ENCODE measurements at regions not wholly inside any gene's neighbourhood (a gene's known extent, or its start where the extent isn't known, plus 50 kb on each side); places are given as distances from the start of the nearest gene placed in this dataset.
"Not testable (repeated sequence)": the region's sequence is repeated elsewhere in the genome, so short reads cannot be mapped to it uniquely, and the experiment has no call there.

DNA sequence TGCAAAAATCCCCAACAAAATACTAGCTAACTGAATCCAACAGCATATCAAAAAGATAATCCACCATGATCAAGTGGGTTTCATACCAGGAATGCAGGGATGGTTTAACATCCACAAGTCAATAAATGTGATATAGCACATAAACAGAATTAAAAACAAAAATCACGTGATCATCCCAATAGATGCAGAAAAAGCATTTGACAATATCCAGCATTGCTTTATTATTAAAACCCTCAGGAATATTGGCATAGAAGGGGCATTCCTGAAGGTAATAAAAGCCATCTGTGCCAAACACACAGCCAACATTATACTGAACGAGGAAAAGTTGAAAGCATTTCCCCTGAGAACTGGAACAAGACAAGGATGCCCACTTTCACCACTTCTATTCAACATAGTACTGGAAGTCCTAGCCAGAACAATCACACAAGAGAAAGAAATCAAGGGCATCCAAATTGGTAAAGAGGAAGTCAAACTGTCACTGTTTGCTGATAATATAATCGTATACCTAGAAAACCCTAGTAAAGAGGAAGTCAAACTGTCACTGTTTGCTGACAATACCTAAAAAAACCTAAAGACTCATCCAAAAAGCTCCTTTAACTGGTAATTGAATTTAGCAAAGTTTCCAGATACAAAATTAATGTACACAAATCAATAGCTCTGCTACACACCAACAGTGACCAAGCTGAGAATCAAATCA is 109.8 kb downstream of the RNASET2 start:
- DNase-seq (ENCODE audit: low read depth in 4 of 4, low spot score in 3 of 4) = not testable (repeated sequence)

DNA sequence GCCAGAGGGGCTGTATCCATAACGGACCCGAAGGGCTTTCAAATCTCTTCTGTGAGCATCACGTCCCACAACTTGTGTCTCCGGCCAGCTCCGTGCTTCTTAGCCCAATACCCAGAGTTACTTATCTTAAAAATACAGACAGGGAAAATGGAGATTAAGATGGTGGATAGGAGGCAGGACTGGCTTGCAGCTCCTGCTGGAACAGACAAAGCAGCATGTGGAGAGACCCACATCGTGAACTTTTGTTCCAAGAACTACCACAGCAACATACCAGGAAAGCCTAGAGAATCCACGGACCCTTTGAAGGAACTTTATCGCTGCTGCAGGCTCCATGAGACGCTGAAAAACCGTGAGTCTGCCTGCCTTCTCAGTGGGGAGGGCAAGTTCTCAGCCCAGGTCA is 113.7 kb downstream of the RNASET2 start:
- DNase-seq (ENCODE audit: low read depth in 4 of 4, low spot score in 3 of 4) = no peak

DNA sequence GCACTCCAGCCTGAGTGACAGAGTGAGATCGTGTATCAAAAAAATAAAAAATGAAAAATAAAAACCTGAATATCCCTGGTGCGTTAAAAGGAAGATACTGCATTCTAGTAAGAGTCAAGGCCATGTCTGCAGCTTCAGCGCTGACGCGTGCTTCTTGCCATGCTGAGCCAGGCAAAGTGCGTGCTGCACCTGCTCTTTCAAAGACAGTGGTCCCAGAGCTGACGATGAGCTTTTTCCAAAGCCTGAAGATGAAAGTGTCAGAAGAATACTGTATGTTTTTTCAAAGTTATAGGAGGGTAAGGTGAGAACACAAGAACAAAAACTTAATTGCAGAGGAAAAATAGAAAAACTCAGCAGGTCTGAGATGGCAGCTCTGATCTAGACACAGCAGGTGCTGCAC is 115.1 kb downstream of the RNASET2 start:
- no peak for DNase-seq (ENCODE audit: low read depth in 4 of 4, low spot score in 3 of 4)

DNA sequence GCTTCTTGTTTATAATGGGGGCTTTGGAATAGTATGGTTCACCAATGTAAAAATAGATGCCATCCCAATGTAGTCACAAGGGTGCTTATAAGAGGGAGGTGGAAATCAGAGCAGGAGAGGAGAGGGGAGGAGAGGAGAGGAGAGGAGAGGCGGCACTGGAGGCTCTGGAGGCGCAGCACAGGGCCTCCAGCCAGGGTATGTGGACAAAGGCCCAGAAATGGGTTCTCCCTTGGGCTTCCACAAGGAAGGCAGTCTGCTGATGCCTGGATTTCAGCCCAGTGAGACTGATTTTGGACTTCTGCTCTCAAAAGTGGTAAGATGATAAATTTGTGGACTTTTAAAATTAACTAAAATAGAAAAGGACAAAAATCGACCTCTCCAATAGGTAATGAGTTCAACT is 116.8 kb downstream of the RNASET2 start:
- DNase-seq (ENCODE audit: low read depth in 4 of 4, low spot score in 3 of 4) = no peak

GRCh38 chr6:166838987-166839386 is 117.4 kb downstream of the RNASET2 start:
- DNase-seq (ENCODE audit: low read depth in 4 of 4, low spot score in 3 of 4) = no peak

DNA sequence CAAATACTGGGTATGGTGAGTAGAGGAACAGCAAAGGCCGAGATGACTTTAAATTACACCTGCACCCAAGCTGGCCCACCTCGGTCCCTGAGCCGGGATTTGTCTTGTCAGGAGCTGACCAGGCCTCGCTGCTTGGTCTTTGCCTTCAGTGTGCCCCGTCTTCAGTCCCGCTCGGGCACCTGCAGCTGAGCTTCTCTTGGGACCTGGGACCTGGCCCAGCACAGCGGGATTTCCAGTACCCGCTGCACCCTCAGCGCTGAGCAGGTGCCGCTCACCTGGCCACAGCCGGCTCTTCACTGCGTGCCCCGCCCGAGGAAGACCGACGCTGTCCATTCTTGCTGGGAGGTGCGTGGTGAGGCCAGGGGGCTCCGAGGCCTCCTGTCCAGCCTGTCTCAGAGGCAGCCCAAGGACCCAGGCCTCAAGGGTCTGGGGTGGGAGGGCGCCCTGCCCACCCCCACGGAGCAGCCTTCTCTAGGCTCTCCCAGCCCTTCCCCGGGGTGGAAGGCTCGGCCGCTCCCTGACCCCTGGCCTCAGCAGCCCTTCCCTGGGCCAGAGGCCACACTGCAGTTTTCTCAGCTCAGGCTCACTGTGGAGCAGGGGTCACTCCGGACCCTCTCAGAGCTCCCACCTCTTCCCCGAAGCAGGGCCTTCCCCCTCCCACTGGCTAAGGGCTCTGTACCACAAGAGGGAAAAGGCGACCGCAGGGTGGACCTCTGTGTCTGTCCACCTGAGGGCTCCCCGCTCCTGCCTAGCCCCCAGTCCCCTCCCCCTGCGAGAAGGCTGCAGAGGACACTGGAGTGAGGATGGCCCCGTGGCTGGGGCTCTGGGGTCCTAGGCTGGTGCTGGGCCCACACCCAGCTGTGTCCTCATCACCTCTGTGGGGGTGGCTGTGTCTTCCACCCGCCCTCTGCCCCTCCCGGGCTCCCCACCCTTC is 119.3 kb downstream of the RNASET2 start:
- no peak for DNase-seq (ENCODE audit: low read depth in 4 of 4, low spot score in 3 of 4)

DNA sequence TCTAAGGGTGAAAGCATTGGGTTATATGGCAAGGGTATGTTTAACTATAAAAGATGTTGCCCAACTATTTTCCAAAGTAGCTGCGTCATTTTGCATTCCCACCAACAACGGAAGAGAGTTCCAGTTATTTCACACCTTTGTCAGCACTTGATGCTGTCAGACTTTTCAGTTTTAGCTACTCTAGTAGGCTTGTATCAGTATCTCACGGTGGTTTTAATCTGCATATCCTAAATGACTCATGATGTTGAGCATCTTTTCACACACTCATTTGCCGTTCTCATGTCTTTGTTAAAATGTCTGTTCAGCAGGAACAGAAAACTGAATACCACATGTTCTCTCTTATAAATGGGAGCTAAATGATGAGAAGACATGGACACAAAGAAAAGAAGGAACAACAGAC is 122.3 kb downstream of the RNASET2 start:
- no peak for DNase-seq (ENCODE audit: low read depth in 4 of 4, low spot score in 3 of 4)

- DNase-seq (ENCODE audit: low read depth in 4 of 4, low spot score in 3 of 4) = no peak
Observed at GRCh38 chr6:166830891-166831363, 125.4 kb downstream of the RNASET2 start.

- no peak for DNase-seq (ENCODE audit: low read depth in 4 of 4, low spot score in 3 of 4)
Observed at GRCh38 chr6:166830185-166830890, 126.0 kb downstream of the RNASET2 start.

GRCh38 chr6:166826264-166826663 is 130.1 kb downstream of the RNASET2 start:
- no peak for DNase-seq (ENCODE audit: low read depth in 4 of 4, low spot score in 3 of 4)

DNA sequence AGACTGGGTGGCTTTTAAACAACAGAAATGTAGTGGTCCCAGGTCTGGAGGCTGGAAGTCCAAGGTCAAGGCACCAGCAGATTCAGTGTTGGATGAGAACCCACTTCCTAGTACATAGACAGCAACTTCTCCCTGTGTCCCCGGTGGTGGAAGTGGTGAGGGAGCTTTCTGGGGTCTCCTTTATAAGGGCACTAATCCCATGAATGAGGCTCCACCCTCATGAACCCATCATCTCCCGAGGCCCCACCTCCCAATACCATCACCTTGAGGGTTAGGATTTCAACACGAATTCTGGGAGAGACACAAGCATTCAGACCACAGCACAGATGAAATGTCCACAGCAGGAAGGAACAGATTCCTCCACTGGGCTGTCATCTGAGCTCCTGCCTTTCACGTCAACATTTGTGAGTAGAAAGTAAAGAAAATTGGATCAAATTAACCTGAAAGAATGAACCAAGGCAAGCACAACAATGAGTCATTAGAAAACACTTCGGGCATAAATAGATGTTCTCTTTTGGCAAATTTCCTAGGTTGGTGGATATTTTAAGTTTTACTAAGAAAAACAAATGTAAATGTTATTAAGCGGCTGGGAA is 130.7 kb downstream of the RNASET2 start:
- DNase-seq (ENCODE audit: low read depth in 4 of 4, low spot score in 3 of 4) = no peak

GRCh38 chr6:166824880-166825250 is 131.5 kb downstream of the RNASET2 start:
- no peak for DNase-seq (ENCODE audit: low read depth in 4 of 4, low spot score in 3 of 4)

DNA sequence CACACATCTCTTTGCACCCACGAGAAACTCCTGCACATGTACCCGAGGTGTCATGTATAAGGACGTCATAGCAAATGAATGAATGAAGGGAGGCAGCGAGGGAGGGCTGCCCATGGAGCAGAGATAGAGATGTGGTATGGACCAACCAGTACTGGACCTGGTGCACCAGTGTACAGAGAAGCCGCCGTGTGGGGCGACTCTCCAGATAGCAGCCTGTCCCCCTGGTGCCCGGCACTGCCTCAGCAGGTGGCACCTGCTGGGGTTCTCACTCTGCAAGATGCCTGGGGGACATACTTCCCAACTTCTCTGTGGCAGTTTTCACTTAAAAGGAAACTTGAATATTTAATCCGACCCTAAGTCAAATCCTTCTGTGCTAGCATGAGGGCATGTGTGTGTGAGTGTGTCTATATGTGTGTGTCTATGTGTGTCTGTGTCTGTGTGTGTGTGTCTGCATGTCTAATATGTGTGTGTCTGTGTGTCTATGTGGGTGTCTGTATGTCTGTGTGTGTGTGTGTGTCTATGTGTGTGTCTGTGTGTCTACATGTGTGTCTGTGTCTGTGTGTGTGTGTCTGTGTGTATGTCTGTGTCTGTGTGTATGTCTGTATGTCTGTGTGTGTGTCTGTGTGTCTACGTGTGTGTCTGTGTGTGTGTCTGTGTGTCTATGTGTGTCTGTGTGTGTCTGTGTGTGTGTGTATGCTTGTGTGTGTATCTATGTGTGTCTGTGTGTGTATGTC is 132.0 kb downstream of the RNASET2 start:
- DNase-seq (ENCODE audit: low read depth in 4 of 4, low spot score in 3 of 4) = no peak

DNA sequence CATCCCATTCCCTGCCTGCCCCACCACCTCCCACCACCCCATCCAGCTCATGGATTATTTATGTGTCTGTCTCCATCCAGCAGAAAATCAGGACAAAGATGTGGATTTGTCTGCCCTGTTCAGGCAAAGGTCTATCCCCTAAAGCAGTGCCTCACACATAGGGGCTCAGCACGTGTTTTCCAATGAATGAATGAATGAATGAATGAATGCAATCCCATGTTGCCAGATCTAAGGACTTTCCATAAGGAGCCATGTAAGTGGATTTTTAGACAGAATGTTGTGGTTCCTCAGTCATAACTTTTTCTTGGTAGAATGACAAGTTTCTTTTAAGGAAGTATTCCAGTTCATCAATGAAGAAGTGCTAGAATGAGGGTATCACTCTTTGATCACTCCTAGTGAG is 133.7 kb downstream of the RNASET2 start:
- no peak for DNase-seq (ENCODE audit: low read depth in 4 of 4, low spot score in 3 of 4)

GRCh38 chr6:166820483-166820882 is 135.9 kb downstream of the RNASET2 start:
- no peak for DNase-seq (ENCODE audit: low read depth in 4 of 4, low spot score in 3 of 4)

- DNase-seq (ENCODE audit: low read depth in 4 of 4, low spot score in 3 of 4) = no peak
Observed at GRCh38 chr6:166820070-166820469, 136.3 kb downstream of the RNASET2 start.

DNA sequence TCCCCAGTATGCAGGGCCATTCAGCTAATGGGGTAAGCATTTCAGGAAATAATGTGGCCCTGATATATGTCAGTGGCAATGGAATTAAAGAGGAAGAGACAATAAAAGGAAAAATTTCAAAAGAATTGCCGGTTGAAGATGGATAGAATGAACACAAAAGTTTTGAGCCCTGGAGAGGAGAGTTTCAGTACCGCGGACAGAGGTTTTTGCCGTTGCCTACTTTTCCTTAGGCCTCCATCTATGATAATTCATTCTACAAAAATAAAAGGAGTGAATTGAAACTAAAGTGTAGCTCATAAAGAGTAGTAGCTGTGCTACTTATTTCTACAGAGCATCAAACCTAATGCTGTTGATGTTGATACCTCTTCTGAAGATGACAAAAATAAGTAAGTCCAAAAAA is 140.7 kb downstream of the RNASET2 start:
- DNase-seq (ENCODE audit: low read depth in 4 of 4, low spot score in 3 of 4) = peak in 2 of 4 donors; percentile 3 to 18

DNA sequence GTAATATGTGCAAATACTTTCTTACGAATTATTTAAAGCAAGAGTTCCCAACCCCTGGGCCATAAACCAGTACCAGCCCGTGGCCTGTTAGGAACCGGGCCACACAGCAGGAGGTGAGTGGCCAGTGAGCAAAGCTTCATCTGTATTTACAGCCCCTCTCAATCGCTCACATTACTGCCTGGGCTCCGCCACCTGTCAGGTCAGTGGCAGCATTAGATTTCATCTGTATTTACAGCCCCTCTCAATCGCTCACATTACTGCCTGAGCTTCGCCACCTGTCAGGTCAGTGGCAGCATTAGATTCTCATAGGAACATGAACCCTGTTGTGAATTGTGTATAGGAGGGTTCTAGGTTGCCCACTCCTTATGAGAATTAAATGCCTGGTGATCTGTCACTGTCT is 142.0 kb downstream of the RNASET2 start:
- no peak for DNase-seq (ENCODE audit: low read depth in 4 of 4, low spot score in 3 of 4)

DNA sequence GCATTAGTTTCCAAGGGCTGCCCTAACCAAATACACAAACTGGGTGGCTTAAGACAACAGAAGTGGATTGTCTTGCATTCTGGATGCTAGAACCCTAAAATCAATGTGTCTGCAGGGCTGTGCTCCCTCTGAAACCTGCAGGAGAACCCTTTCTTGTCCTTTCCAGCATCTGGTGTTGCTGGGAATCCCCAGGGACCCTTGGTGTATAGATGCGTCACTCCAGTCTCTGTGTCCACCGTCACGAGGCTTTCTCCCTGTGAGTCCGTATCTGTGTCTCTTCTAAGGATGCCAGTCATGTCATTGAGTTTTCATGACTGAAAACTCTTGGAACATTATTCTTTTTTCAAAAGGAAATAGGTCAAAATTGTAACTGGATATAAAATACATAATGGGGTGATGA is 142.9 kb downstream of the RNASET2 start:
- DNase-seq (ENCODE audit: low read depth in 4 of 4, low spot score in 3 of 4) = no peak

GRCh38 chr6:166810864-166811263 is 145.5 kb downstream of the RNASET2 start:
- no peak for DNase-seq (ENCODE audit: low read depth in 4 of 4, low spot score in 3 of 4)
